ENCODE measurements at regions not wholly inside any gene's neighbourhood (a gene's known extent, or its start where the extent isn't known, plus 50 kb on each side); places are given as distances from the start of the nearest gene placed in this dataset.

GRCh38 chr6:11427091-11427722 lies 110.3 kb upstream of the TMEM170B start:
- Histone ChIP-seq H3F3A (replicated peaks; ENCODE audit: insufficient read depth) (peaks cover 5% of the 10 kb centered on the region), H3K4me1 (ENCODE audit: control insufficient read depth in 1 of 2, insufficient read depth in 2 of 2, low read depth in 1 of 2, low read length in 1 of 2) (peaks cover 15 to 48% of the 10 kb centered on the region in 2 experiments), H3K36me3 (replicated peaks in 1 of 2; ENCODE audit: control insufficient read depth in 1 of 2, insufficient read depth in 2 of 2, low read length in 1 of 2) (no peaks in the 10 kb centered on the region), H4K20me1 (ENCODE audit: insufficient read depth) (no peaks in the 10 kb centered on the region), H2AFZ (ENCODE audit: low read depth) (no peak overlapping the region), H3K4me3 (ENCODE audit: low read depth in 2 of 2, low read length in 1 of 2) (no peak overlapping the region), H3K9me2 (no peaks in the 10 kb centered on the region), H3K9ac (no peak overlapping the region), H3K9me3 (no peaks in the 10 kb centered on the region), H3K27me3 (ENCODE audit: insufficient read depth) (no peaks in the 10 kb centered on the region), H3K79me2 (ENCODE audit: insufficient read depth) (no peaks in the 10 kb centered on the region), H3K27ac (ENCODE audit: low read depth in 2 of 2, low read length in 1 of 2) (peak overlapping the region in 1 of 2 experiments; percentile 67; a peak in 2 of 4 replicates), H3K4me2 (peak overlapping the region; percentile 65)
- ChIA-PET POLR2A (interaction anchor here (0.5 kb wide), 1 partner anchor 12 kb away, joined by 3 read pairs; no protein-coding TSS in a partner anchor), CTCF (interaction anchor here (0.6 kb wide), 1 partner anchor 12 kb away, joined by 3 read pairs; no protein-coding TSS in a partner anchor)
- no peak for TF ChIP-seq NFIC (IDR thresholded peaks at IDR 0.05; ENCODE audit: borderline replicate concordance)
- no peak for TF ChIP-seq MAX (IDR thresholded peaks at IDR 0.05; ENCODE audit: low read depth)
- TF ChIP-seq GABPA (IDR thresholded peaks at IDR 0.05; ENCODE audit: low read depth), result no peak
- TF ChIP-seq EP300 (IDR thresholded peaks at IDR 0.05; ENCODE audit: borderline replicate concordance in 1 of 2, low read depth in 1 of 2, low read length in 1 of 2), result no peak
- no peak for TF ChIP-seq MEF2A (IDR thresholded peaks at IDR 0.05; ENCODE audit: borderline replicate concordance, low read depth)
- no peak for TF ChIP-seq CTCF (IDR thresholded peaks at IDR 0.05)
- TF ChIP-seq SMC3 (IDR thresholded peaks at IDR 0.05; ENCODE audit: low read depth, low read length), result no peak
- no peak for TF ChIP-seq NRF1 (IDR thresholded peaks at IDR 0.05; ENCODE audit: low read depth, low read length)
- no peak for TF ChIP-seq REST (IDR thresholded peaks at IDR 0.05; ENCODE audit: low read depth, low read length)
- TF ChIP-seq RCOR1 (IDR thresholded peaks at IDR 0.05; ENCODE audit: low read length), result no peak
- no peak for TF ChIP-seq RFX5 (IDR thresholded peaks at IDR 0.05; ENCODE audit: low read length)
- no peak for TF ChIP-seq CHD2 (IDR thresholded peaks at IDR 0.05; ENCODE audit: low read length, partially characterized antibody)
- no peak for TF ChIP-seq JUND (IDR thresholded peaks at IDR 0.05)
- no peak for TF ChIP-seq RAD21 (IDR thresholded peaks at IDR 0.05; ENCODE audit: low read length)
- no peak for TF ChIP-seq EZH2phosphoT487 (IDR thresholded peaks at IDR 0.05; ENCODE audit: borderline replicate concordance, low read depth)
- no peak for TF ChIP-seq USF2 (IDR thresholded peaks at IDR 0.05; ENCODE audit: borderline replicate concordance, low read depth, low read length)
- TF ChIP-seq POLR2AphosphoS5 (IDR thresholded peaks at IDR 0.05; ENCODE audit: low read depth, low read length), result no peak
- no peak for TF ChIP-seq ZBTB33 (IDR thresholded peaks at IDR 0.05; ENCODE audit: borderline replicate concordance, low read depth)
- no peak for TF ChIP-seq ELF1 (IDR thresholded peaks at IDR 0.05)
- WGBS (ENCODE audit: low lambda C conversion rate), result 86% methylated on average over 9 of the region's 9 CpGs
- no peak for DNase-seq
